NCI-H146 treated with DMSO at 0.1 percent for 48 hours (cell line): ENCODE measurements at regions not wholly inside any gene's neighbourhood (a gene's known extent, or its start where the extent isn't known, plus 50 kb on each side); places are given as distances from the start of the nearest gene placed in this dataset.

Source experiments
- DNase-seq: peaks from one replicate; lab custom pipeline; 2025; ENCODE audit not compliant: unreplicated experiment; lab: John Stamatoyannopoulos, UW

- no peak for DNase-seq
Measured at GRCh38 chr2:188903740-188904139, 70.4 kb upstream of the COL3A1 start.

GRCh38 chr2:188909036-188909435 lies 65.1 kb upstream of the COL3A1 start:
- DNase-seq: no peak

DNA sequence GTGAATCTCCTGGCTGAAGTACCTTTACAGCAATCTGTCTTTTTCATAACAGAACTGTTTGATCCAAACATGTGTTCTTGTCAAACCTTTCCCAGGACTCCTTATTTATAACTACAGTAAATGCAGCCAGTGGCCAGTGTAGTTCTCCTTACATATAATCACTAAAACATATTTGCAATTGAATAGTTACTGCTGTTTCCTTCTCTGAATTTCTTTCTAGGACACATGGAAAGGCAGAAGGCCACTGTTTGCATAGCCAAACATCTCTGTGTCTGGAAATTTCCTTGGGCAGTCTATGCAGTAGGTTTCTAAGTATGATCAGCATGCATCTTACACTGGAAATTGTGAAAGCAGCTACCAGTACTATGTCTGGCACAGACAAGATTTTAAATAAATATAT lies 57.4 kb upstream of the COL3A1 start:
- no peak for DNase-seq

DNA sequence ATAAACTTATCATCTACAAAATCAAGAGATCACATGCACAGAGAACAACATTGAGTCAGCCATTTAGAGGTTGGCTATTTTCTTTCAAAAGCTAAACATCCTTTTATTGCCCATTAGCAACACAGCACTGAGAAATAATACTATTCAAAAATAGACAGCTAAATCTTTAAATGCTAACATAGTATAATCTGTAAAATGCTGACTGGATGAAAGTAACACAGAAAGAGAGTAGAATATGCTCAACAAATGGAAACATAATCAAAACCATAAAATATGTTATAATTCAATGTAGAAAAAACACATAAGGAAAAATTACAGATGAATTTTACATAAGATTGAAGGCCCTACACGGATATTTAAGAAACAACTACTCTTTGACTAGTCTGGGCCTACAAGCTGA lies 56.5 kb upstream of the COL3A1 start:
- DNase-seq: no peak

DNA sequence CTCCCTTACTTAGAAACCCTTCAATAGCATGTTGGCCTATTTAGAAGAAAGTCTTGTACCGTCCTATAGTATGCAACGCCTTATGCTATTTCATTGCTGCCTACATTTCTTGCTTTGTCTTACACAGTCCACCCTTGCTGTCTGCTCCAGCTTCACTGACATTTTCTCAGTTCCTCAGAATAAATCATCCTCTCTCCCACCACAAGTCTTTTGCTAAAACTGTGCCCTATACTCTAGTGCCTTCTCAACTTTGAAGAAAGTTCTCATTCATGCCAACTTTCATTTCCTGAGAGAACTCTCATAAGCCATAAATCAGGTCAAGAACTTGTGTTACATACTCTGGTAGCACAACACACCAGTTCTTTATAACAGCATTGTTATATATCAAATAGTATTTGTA lies 54.3 kb upstream of the COL3A1 start:
- DNase-seq: no peak

DNA sequence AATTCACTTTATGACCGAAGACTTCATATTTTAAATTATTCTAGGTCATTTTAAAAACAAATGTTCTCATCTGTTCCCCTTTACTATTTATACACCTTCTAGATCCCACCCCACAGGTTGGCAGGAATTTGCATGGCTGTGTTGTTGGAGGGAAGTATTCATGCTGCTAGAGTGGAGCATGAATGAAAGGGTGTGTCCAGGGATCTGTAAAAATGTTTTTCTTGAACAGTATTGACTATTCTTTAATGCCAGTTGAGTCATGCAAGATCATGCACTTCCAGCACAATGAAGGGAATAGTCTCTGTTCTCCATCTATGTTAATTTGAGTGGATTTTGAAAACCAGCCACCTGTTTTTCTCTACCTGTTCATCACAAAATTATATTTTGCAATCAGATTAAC lies 52.0 kb upstream of the COL3A1 start:
- no peak for DNase-seq
